Natural killer cell treated with Interleukin-12 subunit alpha and Interleukin-12 subunit beta and Interleukin-15 and Interleukin-18, amount 100 ng/mL, for 72 hours (primary cell): ENCODE measurements at regions not wholly inside any gene's neighbourhood (a gene's known extent, or its start where the extent isn't known, plus 50 kb on each side); places are given as distances from the start of the nearest gene placed in this dataset.

Source experiments
- ATAC-seq, 2 donors: fragments of 150-1000 bp; cut with Tn5 transposase in 1 of 2; sonication (Bioruptor Pico), chemical (Tn5 transposase) in 1 of 2; 2 replicates each; pipeline ENCODE4 v1.10.0; 2021
- DNase-seq: peaks from one replicate; pipeline ENCODE4 v3.0.0; 2022; ENCODE audit warnings: low spot score
- H3K27ac Mint-ChIP-seq, 2 donors: 1 replicate in 1 of 2; 2 replicates in 1 of 2; pipeline ENCODE4 v1.8.0; 2022; ENCODE audit warnings: mixed read lengths in 2 of 2, mild to moderate bottlenecking in 1 of 2, moderate library complexity in 1 of 2
- H3K27me3 Mint-ChIP-seq, 2 donors: 1 replicate in 1 of 2; 2 replicates in 1 of 2; pipeline ENCODE4 v1.8.0; 2022; ENCODE audit warnings: mixed read lengths in 2 of 2
- H3K36me3 Mint-ChIP-seq: one replicate; pipeline ENCODE4 v1.8.0; 2022; ENCODE audit warnings: mixed read lengths
- H3K4me1 Mint-ChIP-seq, 2 donors: 1 replicate in 1 of 2; 2 replicates in 1 of 2; pipeline ENCODE4 v1.8.0; 2022; ENCODE audit warnings: low read depth in 2 of 2, mixed read lengths in 2 of 2, mild to moderate bottlenecking in 1 of 2
- H3K4me3 Mint-ChIP-seq: one replicate; pipeline ENCODE4 v1.8.0; 2022; ENCODE audit warnings: mixed read lengths
- H3K9me3 Mint-ChIP-seq: 2 replicates; pipeline ENCODE4 v1.8.0; 2022; ENCODE audit warnings: mixed read lengths

- H3K4me1 Mint-ChIP-seq: no peaks in the 10 kb centered on the region
- no peak overlapping the region for H3K27ac Mint-ChIP-seq
- ATAC-seq: no peak
- no peak overlapping the region for H3K4me3 Mint-ChIP-seq
- peaks cover 6% of the 10 kb centered on the region for H3K9me3 Mint-ChIP-seq
- no peaks in the 10 kb centered on the region for H3K36me3 Mint-ChIP-seq
- no peak for DNase-seq
- peaks cover 6 to 13% of the 10 kb centered on the region in 2 donors for H3K27me3 Mint-ChIP-seq
Measured at GRCh38 chr6:166040292-166040691, 127.4 kb downstream of the TBXT start.

DNA sequence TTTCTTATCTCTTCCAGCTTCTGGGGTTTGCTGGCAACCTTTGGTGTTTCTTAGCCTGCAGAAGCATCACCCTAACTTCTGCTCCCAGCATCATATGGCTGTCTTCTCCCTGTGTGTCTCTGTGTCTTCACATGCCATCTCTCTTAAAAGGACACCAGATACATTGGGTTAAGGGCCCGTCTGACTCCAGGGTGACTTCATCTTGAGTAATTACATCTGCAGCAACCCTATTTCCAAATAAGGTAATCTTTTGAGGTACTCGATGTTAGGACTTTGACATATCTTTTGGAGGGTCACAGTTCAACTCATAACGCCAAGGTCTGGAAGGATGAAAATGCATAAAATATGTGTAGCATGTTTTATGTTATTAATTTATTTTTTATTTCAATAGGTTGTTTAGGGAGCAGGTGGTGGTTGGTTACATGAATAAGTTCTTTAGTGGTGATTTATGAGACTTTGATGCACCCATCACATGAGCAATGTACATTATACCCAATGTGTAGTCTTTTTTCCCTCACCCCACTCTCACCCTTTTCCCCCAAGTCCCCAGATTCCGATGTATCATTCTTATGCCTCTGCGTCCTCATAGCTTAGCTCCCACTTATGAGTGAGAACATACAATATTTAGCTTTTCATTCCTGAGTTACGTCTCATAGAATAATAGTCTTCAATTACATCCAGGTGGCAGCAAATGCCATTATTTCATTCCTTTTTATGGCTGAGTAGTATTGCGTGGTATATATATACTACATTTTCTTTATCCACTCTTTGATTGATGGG is 131.1 kb downstream of the TBXT start:
- Mint-ChIP-seq H3K9me3 (peaks cover 6% of the 10 kb centered on the region), H3K27me3 (peaks cover 0 to 8% of the 10 kb centered on the region in 2 donors), H3K36me3 (no peaks in the 10 kb centered on the region), H3K4me1 (no peaks in the 10 kb centered on the region), H3K4me3 (no peak overlapping the region), H3K27ac (no peak overlapping the region)
- no peak for DNase-seq
- no peak for ATAC-seq

DNA sequence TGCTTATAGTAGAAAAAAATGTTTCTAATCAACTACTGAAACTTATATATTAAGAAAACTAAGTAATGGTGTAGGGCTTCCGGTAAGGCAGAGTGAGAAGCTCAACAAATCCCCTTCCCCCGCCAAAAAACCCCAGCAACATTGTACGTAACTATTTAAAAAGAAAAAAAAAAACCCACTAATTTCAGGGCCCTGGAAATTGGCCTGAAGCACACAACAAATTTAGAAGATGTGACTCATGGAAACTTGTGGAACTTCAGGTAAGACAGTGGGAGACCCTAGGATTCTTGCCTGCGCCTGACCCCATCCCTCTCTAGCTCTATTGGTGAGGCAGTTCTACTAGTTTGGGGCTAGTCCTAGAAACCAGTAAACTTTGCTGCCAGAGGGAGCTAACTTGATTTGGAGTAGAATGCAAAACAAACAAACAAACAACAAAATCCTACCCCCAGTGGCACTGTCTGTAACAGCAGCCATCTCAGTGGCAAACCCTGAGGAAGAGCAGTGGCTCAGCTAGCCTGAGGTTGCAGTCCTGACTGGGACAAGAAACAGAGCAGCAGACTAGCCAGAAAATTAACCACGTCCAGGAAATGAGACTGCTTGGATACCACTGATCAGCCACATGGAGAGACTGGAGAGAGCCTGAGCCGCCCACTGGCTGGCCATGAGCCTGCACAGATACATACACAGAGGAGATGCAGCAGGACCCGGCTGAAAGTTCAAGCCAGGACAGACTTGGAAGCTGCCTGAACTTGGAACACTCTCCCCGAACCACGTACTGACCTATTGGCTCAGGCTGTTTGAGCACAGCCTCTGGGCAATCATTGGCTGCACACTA is 135.1 kb downstream of the TBXT start:
- Mint-ChIP-seq H3K4me3 (no peak overlapping the region), H3K27me3 (no peaks in the 10 kb centered on the region), H3K27ac (no peak overlapping the region), H3K9me3 (no peaks in the 10 kb centered on the region), H3K4me1 (no peaks in the 10 kb centered on the region), H3K36me3 (no peaks in the 10 kb centered on the region)
- ATAC-seq (peak; percentile 38 to 69), DNase-seq (no peak)

DNA sequence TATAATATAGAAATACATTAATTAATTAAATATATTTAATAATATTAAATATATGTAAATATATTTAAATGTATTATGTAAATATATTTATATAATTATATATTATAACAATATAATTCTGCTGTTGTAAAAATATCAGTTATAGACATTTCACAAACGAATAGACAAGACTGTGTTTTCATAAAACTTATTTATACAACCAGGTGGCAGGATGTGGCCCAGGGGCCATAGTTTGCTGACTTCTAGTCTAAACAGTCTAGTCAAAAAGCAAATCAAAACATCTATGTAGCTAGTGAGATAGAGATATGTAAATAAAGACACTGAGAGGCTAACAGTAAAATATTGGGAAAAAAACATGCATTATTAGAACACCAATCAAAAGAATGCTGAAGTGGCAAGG is 136.4 kb downstream of the TBXT start:
- ATAC-seq (no peak), DNase-seq (no peak)
- Mint-ChIP-seq H3K27ac (no peak overlapping the region), H3K36me3 (no peaks in the 10 kb centered on the region), H3K4me3 (no peak overlapping the region), H3K9me3 (no peaks in the 10 kb centered on the region), H3K4me1 (no peaks in the 10 kb centered on the region), H3K27me3 (no peaks in the 10 kb centered on the region)

- Mint-ChIP-seq H3K4me3 (no peak overlapping the region), H3K27ac (no peak overlapping the region), H3K4me1 (no peaks in the 10 kb centered on the region), H3K9me3 (no peaks in the 10 kb centered on the region), H3K36me3 (no peaks in the 10 kb centered on the region), H3K27me3 (no peaks in the 10 kb centered on the region)
- no peak for ATAC-seq
- no peak for DNase-seq
Measured at GRCh38 chr6:166029506-166029905, 138.1 kb downstream of the TBXT start.

GRCh38 chr6:166027761-166028160 is 139.9 kb downstream of the TBXT start:
- Mint-ChIP-seq H3K4me1 (no peaks in the 10 kb centered on the region), H3K4me3 (no peak overlapping the region), H3K9me3 (no peaks in the 10 kb centered on the region), H3K36me3 (no peaks in the 10 kb centered on the region), H3K27ac (no peak overlapping the region), H3K27me3 (no peaks in the 10 kb centered on the region)
- no peak for ATAC-seq
- no peak for DNase-seq

DNA sequence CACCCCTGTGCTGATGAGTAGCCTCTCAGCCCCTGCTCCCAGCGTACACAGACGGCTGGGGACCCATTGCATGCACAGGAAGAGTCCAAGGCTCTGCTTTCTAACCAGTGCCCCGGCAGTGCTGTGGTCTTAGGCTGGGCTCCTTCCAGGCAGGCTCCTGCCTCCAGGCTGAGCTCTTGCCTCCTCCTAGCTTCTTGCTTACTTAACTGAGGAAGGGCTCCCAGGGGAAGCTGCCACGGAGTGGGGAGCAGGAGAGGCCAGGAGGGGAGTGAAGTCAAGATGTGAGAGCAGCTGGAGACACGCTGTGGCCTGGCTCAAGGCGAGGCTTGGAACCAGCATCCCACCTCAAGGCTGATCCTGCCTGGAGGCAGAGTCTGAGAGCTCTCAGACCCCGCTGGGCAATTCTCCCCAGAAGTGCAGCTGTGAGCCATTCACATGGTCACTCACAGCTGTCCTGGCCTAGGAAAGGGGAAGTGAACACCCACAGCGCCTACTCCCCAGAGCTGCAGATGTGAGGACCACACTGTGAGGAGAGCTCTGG is 141.0 kb downstream of the TBXT start:
- H3K4me1 Mint-ChIP-seq: no peaks in the 10 kb centered on the region
- H3K9me3 Mint-ChIP-seq: no peaks in the 10 kb centered on the region
- DNase-seq: no peak
- peak; percentile 34 to 58 for ATAC-seq
- H3K36me3 Mint-ChIP-seq: no peaks in the 10 kb centered on the region
- H3K27me3 Mint-ChIP-seq: no peaks in the 10 kb centered on the region
- no peak overlapping the region for H3K27ac Mint-ChIP-seq
- H3K4me3 Mint-ChIP-seq: no peak overlapping the region

GRCh38 chr6:166025149-166025898 is 142.3 kb downstream of the TBXT start:
- Mint-ChIP-seq H3K4me3 (no peak overlapping the region), H3K27me3 (no peaks in the 10 kb centered on the region), H3K4me1 (no peaks in the 10 kb centered on the region), H3K9me3 (peaks cover 2% of the 10 kb centered on the region), H3K27ac (no peak overlapping the region), H3K36me3 (no peaks in the 10 kb centered on the region)
- ATAC-seq (no peak), DNase-seq (no peak)

- Mint-ChIP-seq H3K9me3 (peaks cover 2% of the 10 kb centered on the region), H3K4me1 (no peaks in the 10 kb centered on the region), H3K27me3 (no peaks in the 10 kb centered on the region), H3K27ac (no peak overlapping the region), H3K4me3 (no peak overlapping the region), H3K36me3 (no peaks in the 10 kb centered on the region)
- ATAC-seq (peak; percentile 21 to 46), DNase-seq (no peak)
Measured at GRCh38 chr6:166024252-166024651, 143.4 kb downstream of the TBXT start.

DNA sequence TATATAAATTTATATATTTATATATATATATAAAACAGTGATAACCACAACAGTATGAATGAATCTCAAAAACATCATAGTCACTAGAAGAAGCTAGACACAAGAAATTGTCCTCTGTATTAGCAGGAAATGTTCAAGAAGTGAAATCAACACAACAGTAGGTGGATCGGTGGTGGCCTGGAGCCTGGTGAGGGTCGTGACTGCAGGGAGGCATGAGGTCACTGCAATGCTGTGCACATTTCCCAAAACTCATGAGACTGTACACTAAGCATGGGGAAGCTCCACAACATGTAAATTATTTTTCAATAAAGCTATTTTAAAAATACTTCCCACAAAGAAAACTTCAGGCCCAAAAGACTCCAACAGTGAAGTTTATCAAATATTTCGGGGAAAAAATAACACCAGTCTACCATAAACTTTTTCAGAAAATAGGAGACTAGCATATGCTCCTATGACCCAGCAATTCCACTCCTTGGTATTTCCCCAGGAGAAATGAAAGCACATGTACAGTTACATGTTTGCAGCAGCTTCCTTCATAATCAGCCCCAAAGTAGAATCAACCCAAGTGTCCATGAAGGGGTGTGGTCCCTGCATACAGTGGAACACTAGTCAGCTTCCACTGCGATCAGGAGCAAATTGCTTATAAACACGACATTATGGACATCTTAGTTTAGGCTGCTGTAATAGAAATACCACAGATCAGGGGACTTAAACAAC is 144.2 kb downstream of the TBXT start:
- Mint-ChIP-seq H3K27ac (no peak overlapping the region), H3K9me3 (peaks cover 2% of the 10 kb centered on the region), H3K4me3 (no peak overlapping the region), H3K4me1 (no peaks in the 10 kb centered on the region), H3K27me3 (no peaks in the 10 kb centered on the region), H3K36me3 (no peaks in the 10 kb centered on the region)
- DNase-seq: no peak
- ATAC-seq: no peak

GRCh38 chr6:166021429-166021828 is 146.2 kb downstream of the TBXT start:
- ATAC-seq (no peak), DNase-seq (no peak)
- H3K27me3 Mint-ChIP-seq: no peaks in the 10 kb centered on the region
- no peaks in the 10 kb centered on the region for H3K4me1 Mint-ChIP-seq
- no peak overlapping the region for H3K27ac Mint-ChIP-seq
- H3K4me3 Mint-ChIP-seq: no peak overlapping the region
- peaks cover 6% of the 10 kb centered on the region for H3K36me3 Mint-ChIP-seq
- peaks cover 6% of the 10 kb centered on the region for H3K9me3 Mint-ChIP-seq

DNA sequence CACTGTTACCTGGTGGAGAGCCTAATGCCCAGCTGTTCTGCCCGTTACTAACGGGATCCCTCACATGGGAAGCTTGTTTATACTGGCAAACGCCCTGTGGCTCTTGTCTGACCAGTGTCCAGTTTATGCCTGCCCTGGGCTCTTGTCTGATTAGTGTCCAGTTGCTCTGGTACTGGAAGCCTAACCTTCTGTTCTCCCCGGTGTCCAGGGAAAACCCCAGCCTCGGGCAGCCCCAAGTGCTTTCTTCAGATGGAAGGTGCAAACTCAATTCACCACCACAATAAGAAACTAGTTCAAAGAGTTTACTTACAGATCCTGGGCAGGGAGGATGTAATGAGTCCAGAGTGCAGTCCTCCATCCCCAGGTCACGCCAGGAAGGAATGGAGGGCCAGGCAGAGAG is 148.4 kb downstream of the TBXT start:
- Mint-ChIP-seq H3K4me3 (no peak overlapping the region), H3K27ac (no peak overlapping the region), H3K9me3 (peaks cover 6% of the 10 kb centered on the region), H3K27me3 (no peaks in the 10 kb centered on the region), H3K36me3 (peaks cover 6% of the 10 kb centered on the region), H3K4me1 (no peaks in the 10 kb centered on the region)
- no peak for DNase-seq
- no peak for ATAC-seq

DNA sequence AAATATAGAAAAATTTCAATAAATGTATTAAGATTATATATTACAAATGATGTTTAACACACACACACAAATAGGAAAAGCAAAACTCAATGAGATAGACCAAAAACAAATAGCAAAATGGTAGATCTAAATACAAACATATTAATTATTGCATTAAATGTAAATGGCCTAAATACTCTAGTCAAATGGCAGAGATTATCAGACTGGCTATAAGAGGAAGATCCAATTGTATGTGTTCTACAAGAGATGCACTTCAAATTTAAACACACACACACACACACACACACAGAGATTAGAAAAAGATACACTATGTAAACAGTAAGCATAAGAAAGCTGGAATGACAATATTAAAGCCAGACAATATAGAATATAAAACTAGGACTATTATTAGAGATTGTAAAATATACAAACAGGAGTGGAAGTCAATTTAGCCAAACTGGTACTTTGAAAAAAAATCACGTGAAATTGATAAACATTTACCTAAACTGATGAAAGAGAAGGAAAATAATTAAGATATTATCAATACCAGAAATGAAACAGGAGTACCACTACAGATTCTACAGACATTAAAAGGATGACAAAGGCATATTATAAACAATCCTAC is 150.5 kb downstream of the TBXT start:
- Mint-ChIP-seq H3K27me3 (peaks cover 0 to 3% of the 10 kb centered on the region in 2 donors), H3K27ac (no peak overlapping the region), H3K36me3 (peaks cover 6% of the 10 kb centered on the region), H3K4me3 (no peak overlapping the region), H3K4me1 (no peaks in the 10 kb centered on the region), H3K9me3 (peaks cover 6% of the 10 kb centered on the region)
- DNase-seq (no peak), ATAC-seq (no peak)
